ENCODE measurements at regions not wholly inside any gene's neighbourhood (a gene's known extent, or its start where the extent isn't known, plus 50 kb on each side); places are given as distances from the start of the nearest gene placed in this dataset.
"Not testable (repeated sequence)": the region's sequence is repeated elsewhere in the genome, so short reads cannot be mapped to it uniquely, and the experiment has no call there.

- DNase-seq (ENCODE audit: low read depth in 4 of 4, low spot score in 1 of 4) = no peak
Observed at GRCh38 chr15:38930851-38931572, 366.4 kb upstream of the RASGRP1 start.

GRCh38 chr15:38941399-38941953 is 376.9 kb upstream of the RASGRP1 start:
- DNase-seq (ENCODE audit: low read depth in 4 of 4, low spot score in 1 of 4) = no peak

GRCh38 chr15:38944536-38944935 is 379.9 kb upstream of the RASGRP1 start:
- no peak for DNase-seq (ENCODE audit: low read depth in 4 of 4, low spot score in 1 of 4)

DNA sequence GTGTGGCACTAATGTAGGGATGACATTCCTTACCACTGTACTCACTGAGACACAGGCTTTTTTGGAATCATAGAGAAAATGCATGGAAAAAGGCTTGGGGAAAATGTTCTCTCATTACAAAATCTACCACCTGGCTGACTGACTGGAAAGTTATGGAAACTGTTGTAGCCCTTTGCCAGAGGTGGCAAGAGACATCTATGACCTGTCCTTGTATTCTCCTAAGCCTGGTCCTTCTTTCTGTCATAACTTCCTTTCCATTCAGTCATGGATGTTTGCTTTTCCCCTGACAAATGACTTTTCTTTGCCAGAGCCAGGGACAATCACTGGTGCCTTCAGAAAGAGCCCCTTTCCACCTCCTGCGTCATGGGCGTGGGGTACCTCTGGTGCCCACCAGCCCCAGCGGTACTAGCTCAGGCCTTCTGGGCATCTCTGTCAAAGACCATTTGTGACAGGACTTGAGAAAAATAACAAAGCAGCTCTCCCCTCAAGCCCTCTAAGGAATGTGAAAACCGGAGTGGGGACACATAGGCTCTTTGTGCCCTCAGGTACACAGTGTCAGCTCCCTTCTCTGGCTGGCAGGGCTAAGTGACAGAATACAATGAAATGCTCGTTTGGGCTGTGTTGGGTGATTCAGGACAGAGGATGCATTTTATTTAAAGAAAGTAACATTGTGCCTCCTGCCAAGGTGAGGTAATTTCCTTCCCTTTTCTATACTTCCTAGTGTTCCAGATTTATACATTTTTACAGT is 381.1 kb upstream of the RASGRP1 start:
- no peak for DNase-seq (ENCODE audit: low read depth in 4 of 4, low spot score in 1 of 4)

DNA sequence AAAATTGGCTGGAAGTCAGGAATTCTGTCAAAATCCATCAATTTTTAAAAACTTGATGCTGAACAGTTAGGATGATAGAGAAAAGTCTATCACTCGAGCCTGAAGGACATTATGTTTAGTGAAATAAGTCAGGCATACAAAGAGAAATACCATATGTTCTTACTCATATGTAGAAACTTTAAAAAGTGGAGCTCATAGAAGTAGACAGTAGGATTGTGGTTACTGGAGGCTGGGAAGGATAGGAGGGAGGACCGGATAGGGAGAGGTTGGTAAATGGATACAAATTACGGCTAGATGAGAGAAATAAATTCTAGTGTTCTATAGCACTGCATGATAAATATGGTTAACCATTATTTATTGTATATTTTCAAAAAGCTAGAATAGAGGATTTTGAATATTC is 389.5 kb upstream of the RASGRP1 start:
- DNase-seq (ENCODE audit: low read depth in 4 of 4, low spot score in 1 of 4) = no peak

DNA sequence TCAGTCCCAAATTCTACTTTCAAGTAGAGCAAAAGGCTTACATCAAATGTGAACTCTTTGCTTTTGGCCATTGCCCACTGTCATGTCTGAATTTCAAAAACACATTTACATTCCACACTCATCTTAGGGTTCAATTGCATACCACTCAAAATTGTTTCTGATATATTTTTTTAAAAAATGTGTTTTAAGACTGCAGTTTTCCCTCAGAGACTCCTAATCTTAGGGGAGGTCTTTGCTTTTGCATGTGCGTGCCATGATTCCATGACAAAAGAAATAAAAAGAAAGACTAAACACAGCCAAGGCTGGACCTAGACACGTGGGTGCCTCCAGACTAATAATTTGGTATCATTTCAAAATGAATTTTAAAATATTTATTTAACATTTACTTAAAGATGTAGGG is 396.8 kb upstream of the RASGRP1 start:
- no peak for DNase-seq (ENCODE audit: low read depth in 4 of 4, low spot score in 1 of 4)

- no peak for DNase-seq (ENCODE audit: low read depth in 4 of 4, low spot score in 1 of 4)
Observed at GRCh38 chr15:38961931-38962330, 397.3 kb upstream of the RASGRP1 start.

- DNase-seq (ENCODE audit: low read depth in 4 of 4, low spot score in 1 of 4) = no peak
Observed at GRCh38 chr15:38972831-38973230, 408.2 kb upstream of the RASGRP1 start.

DNA sequence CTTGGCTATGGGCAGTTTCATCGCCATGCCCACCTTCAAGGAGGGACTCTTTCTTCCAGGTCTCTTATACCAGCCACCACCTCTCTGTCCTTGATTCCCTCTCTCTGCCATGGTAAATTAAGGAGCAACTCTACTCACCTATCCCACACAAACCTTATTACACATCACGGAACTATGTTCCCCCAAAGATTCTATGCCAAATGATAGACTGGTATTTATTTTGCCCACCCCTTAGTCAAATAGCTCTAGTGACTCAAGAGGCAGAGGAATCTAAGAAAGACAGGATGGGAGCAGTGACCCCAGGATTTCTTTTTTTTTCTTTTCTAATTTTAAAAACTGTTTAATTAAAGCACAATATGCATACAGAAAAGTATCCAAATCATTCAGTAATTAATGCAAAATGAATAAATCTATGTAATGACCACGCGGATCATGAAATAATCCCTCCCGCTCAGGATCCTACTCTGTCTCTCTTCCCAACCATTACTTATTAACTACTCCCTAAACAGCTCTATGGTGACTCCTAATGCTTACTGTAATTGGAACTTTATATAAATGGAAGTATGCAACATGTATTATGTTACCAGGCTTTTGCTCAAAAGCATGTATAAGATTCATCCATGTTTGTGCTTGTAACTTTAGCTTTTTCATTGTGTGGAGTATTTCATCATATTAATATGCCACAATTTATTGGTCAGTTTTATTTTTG is 410.8 kb upstream of the RASGRP1 start:
- no peak for DNase-seq (ENCODE audit: low read depth in 4 of 4, low spot score in 1 of 4)

DNA sequence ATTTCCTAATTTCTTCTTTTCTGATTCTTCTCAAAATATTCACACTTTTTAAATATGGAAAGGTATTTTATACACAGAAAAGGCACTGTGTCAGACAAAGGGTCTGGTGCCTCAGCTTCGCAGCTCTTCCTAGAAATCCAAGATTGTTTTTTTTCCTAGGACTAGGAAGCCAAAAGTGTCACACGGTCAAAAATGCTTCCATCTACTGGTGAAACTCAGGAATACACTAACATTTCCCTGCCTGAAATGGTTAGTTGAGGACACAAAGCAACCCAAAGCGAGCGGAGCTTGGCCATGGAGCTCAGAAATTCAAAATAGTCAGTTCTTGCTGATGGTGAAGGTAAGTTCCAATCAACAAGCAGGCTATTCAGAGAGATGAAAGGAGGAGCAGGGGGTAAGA is 426.5 kb upstream of the RASGRP1 start:
- no peak for DNase-seq (ENCODE audit: low read depth in 4 of 4, low spot score in 1 of 4)

GRCh38 chr15:38991701-38992100 is 427.1 kb upstream of the RASGRP1 start:
- no peak for DNase-seq (ENCODE audit: low read depth in 4 of 4, low spot score in 1 of 4)

- no peak for DNase-seq (ENCODE audit: low read depth in 4 of 4, low spot score in 1 of 4)
Observed at GRCh38 chr15:38992506-38992905, 427.9 kb upstream of the RASGRP1 start.

DNA sequence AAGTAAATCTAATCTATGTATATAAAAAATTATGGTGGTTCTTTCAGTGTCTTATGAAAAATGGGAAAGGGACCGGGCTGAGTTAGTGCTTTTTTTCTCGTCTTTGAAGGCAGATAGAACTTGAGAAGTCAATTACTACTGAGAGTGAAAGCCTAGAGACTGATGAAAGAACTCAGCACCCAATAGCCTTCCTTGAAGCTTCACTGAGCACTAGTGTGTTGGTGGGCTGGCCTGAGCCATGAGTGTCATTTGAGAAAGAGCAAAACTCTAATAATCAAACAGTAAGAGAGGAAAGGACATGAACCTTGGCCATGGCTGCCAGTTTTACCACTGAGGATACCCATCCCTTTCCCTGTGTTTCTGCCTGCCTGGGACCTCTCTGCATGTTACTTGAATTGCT is 428.3 kb upstream of the RASGRP1 start:
- DNase-seq (ENCODE audit: low read depth in 4 of 4, low spot score in 1 of 4) = no peak

DNA sequence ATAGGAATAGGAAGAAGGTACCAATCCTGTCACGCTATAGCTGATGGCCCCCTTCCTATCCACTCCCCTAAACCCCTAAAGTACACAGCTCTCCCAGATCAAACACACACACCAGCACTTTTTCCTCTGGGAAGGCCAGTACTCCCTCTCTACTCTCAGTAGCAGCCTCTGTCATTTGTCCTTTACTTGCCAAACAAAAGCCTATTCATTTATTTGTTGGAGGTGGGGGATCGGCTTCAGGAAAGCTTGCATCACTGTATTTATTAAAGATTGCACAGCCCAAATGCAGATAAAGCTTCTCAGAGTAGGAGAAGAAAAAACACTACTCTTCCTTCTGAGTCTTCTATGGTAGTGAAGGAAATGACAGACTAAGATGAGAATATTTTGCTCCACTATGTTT is 429.7 kb upstream of the RASGRP1 start:
- no peak for DNase-seq (ENCODE audit: low read depth in 4 of 4, low spot score in 1 of 4)

- no peak for DNase-seq (ENCODE audit: low read depth in 4 of 4, low spot score in 1 of 4)
Observed at GRCh38 chr15:38996111-38996631, 431.6 kb upstream of the RASGRP1 start.

DNA sequence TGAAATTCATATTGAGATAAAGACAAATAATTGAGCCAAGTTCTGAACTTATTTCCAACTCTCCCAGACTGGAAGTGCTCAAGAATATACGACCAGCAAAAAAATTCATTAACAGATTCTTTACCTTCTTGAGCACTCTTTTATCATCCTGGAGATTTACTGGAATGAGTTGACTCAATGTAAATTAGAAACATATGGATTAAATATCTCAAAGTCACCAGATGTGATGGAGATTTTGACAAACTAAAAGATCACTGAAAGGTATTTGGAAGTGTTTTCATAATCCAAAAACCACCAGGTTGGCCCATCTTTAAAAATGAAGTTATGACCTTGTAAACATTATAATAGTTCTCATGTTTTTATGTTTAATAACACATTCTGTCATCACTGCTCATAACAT is 433.2 kb upstream of the RASGRP1 start:
- no peak for DNase-seq (ENCODE audit: low read depth in 4 of 4, low spot score in 1 of 4)

- DNase-seq (ENCODE audit: low read depth in 4 of 4, low spot score in 1 of 4) = no peak
Observed at GRCh38 chr15:39000008-39000734, 435.6 kb upstream of the RASGRP1 start.

DNA sequence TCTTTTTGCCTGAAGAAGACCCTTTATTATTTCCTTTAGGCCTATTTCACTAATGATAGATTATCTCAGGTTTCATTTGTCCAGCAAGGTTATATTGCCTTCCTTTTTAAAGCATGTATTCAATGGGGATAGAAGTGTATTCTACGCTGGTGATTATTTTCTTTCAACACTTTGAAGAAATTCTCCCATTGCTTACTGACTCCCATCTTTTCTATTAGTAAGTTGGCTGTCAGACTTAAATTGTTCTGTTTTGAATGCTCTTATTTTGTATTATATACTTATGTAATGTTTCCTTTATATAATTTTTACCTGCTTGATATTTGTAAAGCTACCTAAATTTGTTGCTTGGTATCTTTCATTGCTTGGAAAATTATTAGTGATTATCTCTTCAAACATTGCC is 445.1 kb upstream of the RASGRP1 start:
- no peak for DNase-seq (ENCODE audit: low read depth in 4 of 4, low spot score in 1 of 4)

- DNase-seq (ENCODE audit: low read depth in 4 of 4, low spot score in 1 of 4) = not testable (repeated sequence)
Observed at GRCh38 chr15:39011066-39011465, 446.5 kb upstream of the RASGRP1 start.

GRCh38 chr15:39013262-39013661 is 448.6 kb upstream of the RASGRP1 start:
- no peak for DNase-seq (ENCODE audit: low read depth in 4 of 4, low spot score in 1 of 4)

DNA sequence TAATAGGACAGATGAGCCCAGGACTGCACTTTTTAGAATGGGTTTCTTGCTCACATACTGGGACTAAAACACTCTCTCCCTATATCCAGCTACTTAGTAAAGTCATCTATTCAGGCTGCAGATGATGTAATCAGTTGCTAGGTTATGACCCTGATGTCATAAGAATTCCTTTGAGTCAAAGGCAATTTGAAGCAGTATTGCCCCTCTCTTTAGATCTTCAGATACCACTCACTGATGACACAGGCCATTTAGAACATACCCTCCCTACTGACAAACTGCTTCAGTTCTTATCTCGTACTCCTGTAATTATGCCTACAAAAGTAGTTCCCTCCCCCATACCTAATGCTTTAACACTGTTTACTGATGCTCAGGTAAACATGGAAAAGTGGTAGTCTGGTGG is 450.1 kb upstream of the RASGRP1 start:
- no peak for DNase-seq (ENCODE audit: low read depth in 4 of 4, low spot score in 1 of 4)

Data from stimulated activated CD4-positive, alpha-beta T cell treated with anti-CD3 and anti-CD28 coated beads, Interleukin-1b, Interleukin-23, amount 100 ng/mL, for 24 hours (primary cell).